HEK293T (cell line): ENCODE measurements at regions not wholly inside any gene's neighbourhood (a gene's known extent, or its start where the extent isn't known, plus 50 kb on each side); places are given as distances from the start of the nearest gene placed in this dataset.

Experiments used
- CTCF ChIA-PET: fragments of 350-600 bp; formaldehyde crosslinking; extraction: SDS; loops from one replicate; lab custom pipeline; 2021; ENCODE audit warnings: antibody characterized with exemption, inconsistent platforms; lab: Yijun Ruan, JAX
- POLR2A ChIA-PET: fragments of 350-600 bp; formaldehyde crosslinking; extraction: SDS; loops from one replicate; lab custom pipeline; 2020; ENCODE audit warnings: antibody characterized with exemption, inconsistent platforms; lab: Yijun Ruan, JAX
- DNase-seq: peaks from one replicate; pipeline ENCODE4 v3.0.0; 2012; ENCODE audit warnings: mixed read lengths; ENCODE audit errors: extremely low spot score
- ARNT ChIP-seq: fragments of 450-650 bp; IDR thresholded peaks from 2 replicates; pipeline ENCODE4 v1.6.1; 2017; ENCODE audit warnings: mild to moderate bottlenecking
- BHLHE40 ChIP-seq: fragments of 450-650 bp; IDR thresholded peaks from 2 replicates; pipeline ENCODE4 v1.6.1; 2016; ENCODE audit warnings: mild to moderate bottlenecking, moderate library complexity, borderline replicate concordance
- CTBP1 ChIP-seq: fragments of 450-650 bp; IDR thresholded peaks from 2 replicates; pipeline ENCODE4 v1.6.1; 2016; ENCODE audit warnings: borderline replicate concordance
- ELF4 ChIP-seq: fragments of 450-650 bp; IDR thresholded peaks from 2 replicates; pipeline ENCODE4 v1.6.1; 2017; ENCODE audit warnings: antibody characterized with exemption
- FOXA1 ChIP-seq: fragments of 450-650 bp; IDR thresholded peaks from 2 replicates; pipeline ENCODE4 v1.6.1; 2016; ENCODE audit warnings: mild to moderate bottlenecking
- FOXK2 ChIP-seq: fragments of 450-650 bp; IDR thresholded peaks from 2 replicates; pipeline ENCODE4 v1.6.1; 2016; ENCODE audit warnings: mild to moderate bottlenecking
- FOXM1 ChIP-seq: fragments of 450-650 bp; IDR thresholded peaks from 2 replicates; pipeline ENCODE4 v1.6.1; 2017; ENCODE audit warnings: mild to moderate bottlenecking, borderline replicate concordance
- HDGF ChIP-seq: fragments of 450-650 bp; IDR thresholded peaks from 2 replicates; pipeline ENCODE4 v1.6.1; 2017; ENCODE audit warnings: antibody characterized with exemption, borderline replicate concordance
- L3MBTL2 ChIP-seq: fragments of 450-650 bp; conservative IDR thresholded peaks from 2 replicates; pipeline ENCODE4 v1.6.1; 2016; ENCODE audit warnings: mild to moderate bottlenecking
- LEF1 ChIP-seq: fragments of 450-650 bp; IDR thresholded peaks from 2 replicates; pipeline ENCODE4 v1.6.1; 2017; ENCODE audit warnings: mild to moderate bottlenecking, borderline replicate concordance
- NFRKB ChIP-seq: fragments of 450-650 bp; IDR thresholded peaks from 2 replicates; pipeline ENCODE4 v1.6.1; 2016; ENCODE audit warnings: mild to moderate bottlenecking, moderate library complexity
- SP1 ChIP-seq: fragments of 450-650 bp; IDR thresholded peaks from 2 replicates; pipeline ENCODE4 v1.6.1; 2017
- SUZ12 ChIP-seq: fragments of 450-650 bp; IDR thresholded peaks from 2 replicates; pipeline ENCODE4 v1.6.1; 2016; ENCODE audit warnings: mild to moderate bottlenecking
- TARDBP ChIP-seq: fragments of 450-650 bp; IDR thresholded peaks from 2 replicates; pipeline ENCODE4 v1.6.1; 2016
- ZNF384 ChIP-seq: fragments of 450-650 bp; IDR thresholded peaks from 2 replicates; pipeline ENCODE4 v1.6.1; 2016
- TF ChIP-seq, protein P1 (sequence below): fragments of 450-650 bp; IDR thresholded peaks from 2 replicates; pipeline ENCODE4 v1.6.1; 2016

DNA sequence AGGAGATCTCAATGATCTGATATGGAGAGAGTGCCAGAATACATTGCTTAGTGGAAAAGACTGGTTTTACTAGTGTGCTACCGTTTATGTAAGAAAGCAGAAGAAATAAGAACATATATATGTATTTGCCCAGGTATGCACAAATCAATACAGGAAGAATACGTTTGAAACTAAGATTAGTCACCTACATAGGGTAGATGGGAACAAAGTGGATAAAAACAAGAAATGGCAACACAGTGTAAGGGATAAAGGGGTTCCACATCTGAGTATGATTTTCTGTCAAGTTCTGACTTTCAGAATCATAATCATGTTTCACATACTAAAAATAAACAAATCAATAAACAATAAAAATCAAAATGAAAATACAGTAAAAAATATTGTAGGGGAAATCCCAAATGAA is 148.6 kb upstream of the NAMPT start:
- CTCF ChIA-PET = no interaction called here
- DNase-seq = no peak
- POLR2A ChIA-PET = no interaction called here
- TF ChIP-seq HDGF = no peak
- no peak for TF ChIP-seq FOXA1
- TF ChIP-seq L3MBTL2 = no peak
- TF ChIP-seq CTBP1 = no peak
- TF ChIP-seq FOXK2 = no peak
- TF ChIP-seq, protein P1, sequence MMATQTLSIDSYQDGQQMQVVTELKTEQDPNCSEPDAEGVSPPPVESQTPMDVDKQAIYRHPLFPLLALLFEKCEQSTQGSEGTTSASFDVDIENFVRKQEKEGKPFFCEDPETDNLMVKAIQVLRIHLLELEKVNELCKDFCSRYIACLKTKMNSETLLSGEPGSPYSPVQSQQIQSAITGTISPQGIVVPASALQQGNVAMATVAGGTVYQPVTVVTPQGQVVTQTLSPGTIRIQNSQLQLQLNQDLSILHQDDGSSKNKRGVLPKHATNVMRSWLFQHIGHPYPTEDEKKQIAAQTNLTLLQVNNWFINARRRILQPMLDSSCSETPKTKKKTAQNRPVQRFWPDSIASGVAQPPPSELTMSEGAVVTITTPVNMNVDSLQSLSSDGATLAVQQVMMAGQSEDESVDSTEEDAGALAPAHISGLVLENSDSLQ = no peak
- TF ChIP-seq TARDBP = no peak
- TF ChIP-seq FOXM1 = no peak
- no peak for TF ChIP-seq NFRKB
- no peak for TF ChIP-seq ELF4
- no peak for TF ChIP-seq BHLHE40
- no peak for TF ChIP-seq SP1

DNA sequence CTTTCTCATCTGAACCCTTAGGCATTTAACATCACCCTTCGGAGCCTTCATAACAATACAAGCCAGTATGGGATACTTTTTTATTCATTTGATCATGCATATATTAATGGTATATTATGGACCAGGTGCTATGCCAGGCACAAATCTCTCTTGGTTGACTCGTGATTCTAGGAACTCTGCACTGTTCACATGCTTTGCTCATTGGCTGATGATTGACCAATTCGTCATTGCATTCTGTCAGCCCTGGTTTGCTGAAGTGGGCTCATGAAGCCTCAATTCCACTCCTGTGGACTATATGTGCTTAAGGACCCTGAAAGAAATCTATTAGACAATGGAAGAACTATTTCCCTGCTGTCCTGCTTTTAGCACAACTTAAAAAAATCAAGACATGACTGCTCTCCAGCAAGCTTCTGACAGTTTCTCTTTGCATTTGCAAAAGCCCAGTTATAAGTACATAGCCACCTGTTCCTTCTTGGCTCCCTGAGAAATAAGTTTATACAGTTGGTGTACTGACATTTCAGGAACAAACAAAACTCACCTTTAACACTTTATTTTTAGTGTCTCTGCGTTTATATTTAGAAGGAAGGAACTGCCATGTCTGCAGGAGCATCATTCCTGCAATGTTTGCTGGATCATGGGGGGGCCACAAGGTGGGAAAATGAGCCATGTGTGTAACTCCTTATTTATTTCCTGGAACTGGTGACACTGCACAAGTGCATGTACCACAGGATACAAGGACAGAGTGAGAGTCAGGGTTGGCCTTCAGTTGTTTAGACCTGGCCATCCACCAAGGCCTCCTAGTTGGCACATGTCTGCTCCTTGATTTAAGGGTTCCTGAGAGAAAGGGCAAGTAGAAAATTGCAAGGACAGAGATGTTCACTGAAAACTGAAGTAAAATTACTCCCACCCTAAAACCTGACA is 146.0 kb upstream of the NAMPT start:
- POLR2A ChIA-PET = no interaction called here
- CTCF ChIA-PET = no interaction called here
- no peak for TF ChIP-seq FOXA1
- no peak for DNase-seq

DNA sequence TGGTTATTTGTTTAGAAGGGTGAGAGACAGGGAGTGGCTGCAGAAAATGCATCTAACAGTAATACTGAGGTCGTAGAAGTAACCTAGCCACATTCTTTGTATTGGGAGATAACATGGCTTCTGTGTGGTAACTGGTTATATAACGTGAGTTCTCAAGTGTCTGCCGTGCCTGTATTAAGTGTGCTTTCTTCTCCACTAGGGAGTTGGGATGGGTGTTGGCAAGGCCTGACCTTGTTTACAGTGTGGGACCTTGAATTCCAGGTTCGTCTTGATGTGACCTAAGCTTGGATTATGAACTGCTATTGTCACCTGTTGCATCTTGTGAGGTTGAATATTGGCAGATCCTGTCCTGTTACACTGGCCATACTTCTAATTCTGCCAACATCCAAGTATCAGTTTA is 145.3 kb upstream of the NAMPT start:
- ChIA-PET POLR2A (no interaction called here), CTCF (no interaction called here)
- TF ChIP-seq ELF4 = no peak
- no peak for DNase-seq

DNA sequence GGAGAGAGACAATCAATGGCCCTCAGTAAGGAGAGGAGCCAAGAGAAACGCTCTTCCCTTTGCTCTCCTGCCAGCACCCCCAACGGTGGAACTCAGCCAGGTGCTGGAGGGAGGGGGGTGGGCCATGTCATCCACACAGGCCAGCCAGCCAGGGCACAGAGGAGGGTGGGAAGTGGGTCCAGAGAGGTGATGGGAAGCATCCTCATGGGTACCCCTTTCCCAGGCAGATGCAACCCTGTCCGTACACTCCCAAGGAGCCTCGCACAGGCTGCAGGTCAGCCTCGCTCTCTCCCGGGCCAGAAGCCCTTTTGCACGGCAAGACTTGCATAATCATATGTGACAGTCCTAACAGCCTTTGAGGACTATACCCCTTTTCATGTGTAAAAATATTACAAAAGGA is 142.0 kb upstream of the NAMPT start:
- CTCF ChIA-PET = no interaction called here

DNA sequence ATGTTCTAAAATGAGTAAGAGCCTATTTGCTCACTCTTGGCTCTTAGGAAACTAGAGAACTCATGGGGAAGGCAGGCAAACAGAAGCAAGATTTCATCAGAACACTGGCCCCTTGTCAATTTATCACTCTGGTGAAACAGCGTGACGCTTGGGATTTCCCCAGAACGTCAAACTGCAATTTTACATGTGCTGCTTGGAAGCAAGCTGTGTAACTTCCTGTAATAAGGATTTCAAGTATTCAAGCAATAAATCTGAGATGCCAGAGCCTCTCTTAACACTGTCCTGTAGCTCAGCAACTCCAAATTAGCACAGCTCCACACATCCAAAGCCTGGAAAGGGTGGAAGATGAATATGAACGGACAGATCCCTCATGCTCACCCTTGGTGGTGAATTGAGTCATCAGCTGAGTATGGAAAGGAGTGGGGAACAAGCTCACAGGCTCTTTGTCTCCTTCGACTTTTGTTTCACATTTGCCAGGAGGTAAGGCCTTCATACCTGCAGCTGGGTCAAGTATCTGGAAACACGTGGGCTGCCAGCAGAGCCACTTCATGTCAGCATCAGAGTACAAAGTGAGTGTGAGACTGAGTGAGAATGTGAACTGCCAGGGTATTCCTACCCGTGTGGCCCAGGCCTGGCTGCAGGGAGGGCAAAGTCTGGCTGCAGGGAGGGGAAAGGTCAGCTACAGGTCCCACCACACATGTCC is 140.4 kb upstream of the NAMPT start:
- ChIA-PET POLR2A (no interaction called here), CTCF (no interaction called here)
- no peak for TF ChIP-seq BHLHE40
- TF ChIP-seq NFRKB = no peak
- TF ChIP-seq CTBP1 = no peak
- TF ChIP-seq, protein P1 = 0 out of 2 replicates have a peak, but pooled peaks have one; percentile 3
- TF ChIP-seq SUZ12 = no peak
- no peak for DNase-seq

More for the DNA sequence above, 142.0 kb upstream of the NAMPT start:
- no peak for DNase-seq
- POLR2A ChIA-PET = no interaction called here
- no peak for TF ChIP-seq BHLHE40
- no peak for TF ChIP-seq ZNF384
- TF ChIP-seq, protein P1 = no peak
- no peak for TF ChIP-seq TARDBP
- no peak for TF ChIP-seq SP1
- no peak for TF ChIP-seq ARNT
- TF ChIP-seq ELF4 = no peak
- no peak for TF ChIP-seq LEF1
- no peak for TF ChIP-seq FOXK2
- TF ChIP-seq HDGF = no peak
- no peak for TF ChIP-seq CTBP1
- no peak for TF ChIP-seq FOXM1
- no peak for TF ChIP-seq SUZ12

DNA sequence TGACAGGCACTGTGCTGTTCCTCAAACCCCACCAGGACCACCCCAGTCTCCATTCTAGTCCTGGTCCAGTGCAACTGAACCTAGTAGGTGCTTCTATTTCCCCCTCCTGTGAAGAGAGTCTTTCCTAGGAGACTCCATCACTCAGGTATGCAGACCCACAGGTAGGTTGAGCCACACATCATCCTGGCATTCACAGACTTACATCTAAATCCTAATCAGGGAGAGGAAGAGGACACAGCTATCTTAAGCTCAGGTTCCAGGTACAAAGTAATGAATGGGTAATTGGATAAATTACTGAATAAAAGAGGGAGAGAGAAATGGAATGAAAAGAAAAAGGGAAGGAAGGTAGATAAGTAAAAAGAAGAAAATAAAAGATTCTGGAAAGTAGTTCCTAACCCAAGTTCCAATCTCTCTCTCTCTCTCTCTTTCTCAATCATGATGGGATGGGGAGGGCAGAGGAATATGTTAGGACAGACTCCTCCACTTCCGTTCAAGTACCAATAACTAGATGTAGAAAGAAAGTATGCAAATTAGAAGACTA is 139.8 kb upstream of the NAMPT start:
- CTCF ChIA-PET = no interaction called here
- no peak for DNase-seq
- TF ChIP-seq BHLHE40 = no peak
- TF ChIP-seq, protein P1 = no peak
- TF ChIP-seq CTBP1 = no peak
- POLR2A ChIA-PET = no interaction called here
